HCT116 (cell line): ENCODE measurements at regions not wholly inside any gene's neighbourhood (a gene's known extent, or its start where the extent isn't known, plus 50 kb on each side); places are given as distances from the start of the nearest gene placed in this dataset.

Experiments used
- ATAC-seq: fragments of 200-7000 bp; cut with Tn5 transposase; 2 replicates; pipeline ENCODE4 v1.9.1; 2020; ENCODE audit warnings: mild to moderate bottlenecking, moderate library complexity
- BruUV-seq: library from RNA; stranded (reverse); fragments of 400-500 nt; replicated peaks from 2 replicates; lab custom pipeline; 2021; lab: Mats Ljungman, UMichigan
- CTCF ChIA-PET: fragments of 300-600 bp; sonication (Branson Sonifier 250); formaldehyde crosslinking; loops from one replicate; lab custom pipeline; 2021; ENCODE audit warnings: antibody characterized with exemption; lab: Charles Lee
- POLR2A ChIA-PET: fragments of 300-600, 350-600 bp; sonication (Branson Sonifier 250); formaldehyde crosslinking; loops from one replicate; lab custom pipeline; 2021; ENCODE audit warnings: antibody characterized with exemption; lab: Charles Lee
- RAD21 ChIA-PET, 2 experiments: fragments of 300-600 bp; sonication (Branson Sonifier 250); formaldehyde crosslinking; loops; one replicate each; lab custom pipeline; 2023; ENCODE audit warnings: low total read pairs in 2 of 2; ENCODE audit not compliant: uncharacterized antibody in 2 of 2, unreplicated experiment in 2 of 2, low non-redundant PET in 1 of 2; lab: Charles Lee
- DNase-seq: peaks from one replicate; pipeline ENCODE4 v3.0.0-alpha.2; 2010; ENCODE audit warnings: low read depth, low spot score
- H2AFZ ChIP-seq: fragments of 200-600 bp; shearing (Covaris generic), sonication (generic); 2 replicates; pipeline ENCODE4 v1.6.1; 2017; ENCODE audit warnings: low read depth, mixed run types, mixed read lengths, antibody characterized with exemption, low read length; ENCODE audit not compliant: poor library complexity, severe bottlenecking
- H3K27ac ChIP-seq: 2 replicates; pipeline ENCODE4 v1.5.1; 2012; ENCODE audit warnings: low read depth, low read length
- H3K27me3 ChIP-seq: fragments of 200-600 bp; sonication (generic); 2 replicates; pipeline ENCODE4 v1.6.1; 2016; ENCODE audit warnings: mixed run types, low read length, mixed read lengths; ENCODE audit not compliant: insufficient read depth
- H3K36me3 ChIP-seq, 2 experiments: fragments of 200-500 bp in 1 of 2; fragments of 200-600 bp in 1 of 2; sonication (Bioruptor generic) in 1 of 2; sonication (generic) in 1 of 2; 2 replicates each; pipeline versions ENCODE4 v1.5.1 to v1.6.1; 2014 to 2016; ENCODE audit warnings: low read length in 2 of 2, inconsistent platforms in 1 of 2, mixed read lengths in 1 of 2, mixed run types in 1 of 2; ENCODE audit not compliant: insufficient read depth in 2 of 2, control insufficient read depth in 1 of 2
- H3K4me1 ChIP-seq, 2 experiments: fragments of 200-600 bp in 1 of 2; sonication (generic) in 1 of 2; 2 replicates each; pipeline versions ENCODE4 v1.5.1 to v1.6.1; 2012 to 2017; ENCODE audit warnings: low read length in 2 of 2, inconsistent platforms in 1 of 2, mild to moderate bottlenecking in 1 of 2, mixed read lengths in 1 of 2, mixed run types in 1 of 2, moderate library complexity in 1 of 2; ENCODE audit not compliant: insufficient read depth in 2 of 2, control insufficient read depth in 1 of 2
- H3K4me2 ChIP-seq: fragments of 200-600 bp; sonication (generic); 2 replicates; pipeline ENCODE4 v1.6.1; 2017; ENCODE audit warnings: mixed run types, low read length, mixed read lengths
- H3K4me3 ChIP-seq, 2 experiments: fragments of 200-600 bp in 1 of 2; sonication (generic) in 1 of 2; replicated peaks in 1 of 2; 2 replicates each; pipeline ENCODE4 v1.5.1; 2011 to 2016; ENCODE audit warnings: low read length in 2 of 2, control low read depth in 1 of 2, low read depth in 1 of 2, mild to moderate bottlenecking in 1 of 2, mixed read lengths in 1 of 2, mixed run types in 1 of 2
- H3K79me2 ChIP-seq: fragments of 200-600 bp; sonication (generic); 2 replicates; pipeline ENCODE4 v1.6.1; 2017; ENCODE audit warnings: mild to moderate bottlenecking, mixed run types, low read length, moderate library complexity, mixed read lengths; ENCODE audit not compliant: insufficient read depth
- H3K9ac ChIP-seq: fragments of 200-600 bp; sonication (generic); 2 replicates; pipeline ENCODE4 v1.6.1; 2016; ENCODE audit warnings: low read length, mixed read lengths
- H3K9me2 ChIP-seq: fragments of 200-600 bp; sonication (generic), shearing (Covaris generic); 2 replicates; pipeline ENCODE4 v1.6.1; 2017; ENCODE audit warnings: mixed run types, mild to moderate bottlenecking, moderate library complexity; ENCODE audit not compliant: insufficient read depth
- H3K9me3 ChIP-seq, 2 experiments: fragments of 200-500 bp in 1 of 2; fragments of 200-600 bp in 1 of 2; sonication (Bioruptor generic) in 1 of 2; sonication (generic) in 1 of 2; 2 replicates each; pipeline ENCODE4 v1.6.1; 2014 to 2017; ENCODE audit warnings: low read length in 2 of 2, mixed read lengths in 2 of 2, inconsistent platforms in 1 of 2, low read depth in 1 of 2, mild to moderate bottlenecking in 1 of 2, mixed run types in 1 of 2, moderate library complexity in 1 of 2; ENCODE audit not compliant: control insufficient read depth in 1 of 2, insufficient read depth in 1 of 2
- H4K20me1 ChIP-seq: fragments of 200-600 bp; sonication (generic), shearing (Covaris generic); 2 replicates; pipeline ENCODE4 v1.6.1; 2017; ENCODE audit warnings: mixed run types, mild to moderate bottlenecking, moderate library complexity; ENCODE audit not compliant: insufficient read depth
- CBX3 ChIP-seq: IDR thresholded peaks from 2 replicates; pipeline ENCODE4 v1.6.1; 2012; ENCODE audit warnings: low read depth
- EGR1 ChIP-seq: IDR thresholded peaks from 2 replicates; pipeline ENCODE4 v1.6.1; 2012; ENCODE audit warnings: low read depth
- EZH2 ChIP-seq: fragments of 200-600 bp; sonication (generic); IDR thresholded peaks from 2 replicates; pipeline ENCODE4 v1.6.1; 2017; ENCODE audit warnings: antibody characterized with exemption, mixed run types
- EZH2phosphoT487 ChIP-seq: fragments of 200-600 bp; IDR thresholded peaks from 2 replicates; pipeline ENCODE4 v1.6.1; 2018; ENCODE audit warnings: antibody characterized with exemption, borderline replicate concordance
- FOSL1 ChIP-seq: IDR thresholded peaks from 2 replicates; pipeline ENCODE4 v1.6.1; 2012; ENCODE audit warnings: low read depth
- JUND ChIP-seq: IDR thresholded peaks from 2 replicates; pipeline ENCODE4 v1.6.1; 2012
- POLR2A ChIP-seq: IDR thresholded peaks from 2 replicates; pipeline ENCODE4 v1.7.0; 2011; ENCODE audit warnings: borderline replicate concordance; ENCODE audit not compliant: insufficient read depth, insufficient read length; ENCODE audit errors: extremely low read depth
- POLR2AphosphoS5 ChIP-seq: IDR thresholded peaks from 2 replicates; pipeline ENCODE4 v1.6.1; 2011; ENCODE audit warnings: mild to moderate bottlenecking, low read depth, low read length, moderate library complexity
- SP1 ChIP-seq: IDR thresholded peaks from 2 replicates; pipeline ENCODE4 v1.6.1; 2012; ENCODE audit warnings: low read depth
- SRF ChIP-seq: IDR thresholded peaks from 2 replicates; pipeline ENCODE4 v1.6.1; 2012; ENCODE audit warnings: low read depth
- TCF7L2 ChIP-seq: IDR thresholded peaks from 2 replicates; pipeline ENCODE4 v1.7.0; 2011; ENCODE audit warnings: borderline replicate concordance, inconsistent platforms; ENCODE audit not compliant: insufficient read depth, insufficient read length; ENCODE audit errors: extremely low read depth
- ZBTB33 ChIP-seq: IDR thresholded peaks from 2 replicates; pipeline ENCODE4 v1.6.1; 2011; ENCODE audit warnings: mild to moderate bottlenecking, low read length, moderate library complexity; ENCODE audit not compliant: insufficient replicate concordance; ENCODE audit errors: extremely low read depth
- ZFX ChIP-seq: fragments of 450-650 bp; IDR thresholded peaks from 2 replicates; pipeline ENCODE4 v1.6.1; 2017
- ZNF274 ChIP-seq: fragments of 200-500 bp; sonication (Bioruptor generic); IDR thresholded peaks from 2 replicates; pipeline ENCODE4 v1.6.1; 2014; ENCODE audit warnings: mild to moderate bottlenecking, low read depth, low read length, inconsistent platforms
- intact Hi-C: fragments of 100-400 bp; cut with micrococcal nuclease; formaldehyde crosslinking; loops from 2 replicates; pipeline ENCODE4 v1.10.0; 2022
- TF ChIP-seq, protein P1 (sequence below): IDR thresholded peaks from 2 replicates; pipeline ENCODE4 v1.6.1; 2012
- TF ChIP-seq, protein P2 (sequence below): IDR thresholded peaks from 2 replicates; pipeline ENCODE4 v1.6.1; 2012; ENCODE audit warnings: low read depth

- no peaks in the 10 kb centered on the region for H3K9me2 ChIP-seq
- H4K20me1 ChIP-seq = no peaks in the 10 kb centered on the region
- POLR2A ChIA-PET = no interaction called here
- no peaks in the 10 kb centered on the region; a peak in 1 of 4 replicates for H3K4me1 ChIP-seq
- no peaks in the 10 kb centered on the region for H3K27me3 ChIP-seq
- no peak overlapping the region for H3K9ac ChIP-seq
- CTCF ChIA-PET = no interaction called here
- TF ChIP-seq, protein P1, sequence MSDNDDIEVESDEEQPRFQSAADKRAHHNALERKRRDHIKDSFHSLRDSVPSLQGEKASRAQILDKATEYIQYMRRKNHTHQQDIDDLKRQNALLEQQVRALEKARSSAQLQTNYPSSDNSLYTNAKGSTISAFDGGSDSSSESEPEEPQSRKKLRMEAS = no peak
- no peak for TF ChIP-seq CBX3
- no peak for TF ChIP-seq JUND
- TF ChIP-seq POLR2AphosphoS5 = no peak
- no peak for TF ChIP-seq POLR2A
- TF ChIP-seq ZBTB33 = no peak
- TF ChIP-seq EGR1 = no peak
- TF ChIP-seq EZH2phosphoT487 = no peak
- no peak for TF ChIP-seq ZNF274
- no peak for TF ChIP-seq ZFX
- TF ChIP-seq SRF = no peak
- TF ChIP-seq EZH2 = no peak
- TF ChIP-seq, protein P2, sequence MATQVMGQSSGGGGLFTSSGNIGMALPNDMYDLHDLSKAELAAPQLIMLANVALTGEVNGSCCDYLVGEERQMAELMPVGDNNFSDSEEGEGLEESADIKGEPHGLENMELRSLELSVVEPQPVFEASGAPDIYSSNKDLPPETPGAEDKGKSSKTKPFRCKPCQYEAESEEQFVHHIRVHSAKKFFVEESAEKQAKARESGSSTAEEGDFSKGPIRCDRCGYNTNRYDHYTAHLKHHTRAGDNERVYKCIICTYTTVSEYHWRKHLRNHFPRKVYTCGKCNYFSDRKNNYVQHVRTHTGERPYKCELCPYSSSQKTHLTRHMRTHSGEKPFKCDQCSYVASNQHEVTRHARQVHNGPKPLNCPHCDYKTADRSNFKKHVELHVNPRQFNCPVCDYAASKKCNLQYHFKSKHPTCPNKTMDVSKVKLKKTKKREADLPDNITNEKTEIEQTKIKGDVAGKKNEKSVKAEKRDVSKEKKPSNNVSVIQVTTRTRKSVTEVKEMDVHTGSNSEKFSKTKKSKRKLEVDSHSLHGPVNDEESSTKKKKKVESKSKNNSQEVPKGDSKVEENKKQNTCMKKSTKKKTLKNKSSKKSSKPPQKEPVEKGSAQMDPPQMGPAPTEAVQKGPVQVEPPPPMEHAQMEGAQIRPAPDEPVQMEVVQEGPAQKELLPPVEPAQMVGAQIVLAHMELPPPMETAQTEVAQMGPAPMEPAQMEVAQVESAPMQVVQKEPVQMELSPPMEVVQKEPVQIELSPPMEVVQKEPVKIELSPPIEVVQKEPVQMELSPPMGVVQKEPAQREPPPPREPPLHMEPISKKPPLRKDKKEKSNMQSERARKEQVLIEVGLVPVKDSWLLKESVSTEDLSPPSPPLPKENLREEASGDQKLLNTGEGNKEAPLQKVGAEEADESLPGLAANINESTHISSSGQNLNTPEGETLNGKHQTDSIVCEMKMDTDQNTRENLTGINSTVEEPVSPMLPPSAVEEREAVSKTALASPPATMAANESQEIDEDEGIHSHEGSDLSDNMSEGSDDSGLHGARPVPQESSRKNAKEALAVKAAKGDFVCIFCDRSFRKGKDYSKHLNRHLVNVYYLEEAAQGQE = no peak
- TF ChIP-seq TCF7L2 = no peak
- no peak for TF ChIP-seq SP1
- TF ChIP-seq FOSL1 = no peak
- TF ChIP-seq, all 23 proteins: peak for 0
- no peaks in the 10 kb centered on the region for H3K79me2 ChIP-seq
- DNase-seq (no peak), ATAC-seq (no peak)
- no peak overlapping the region for H3K4me3 ChIP-seq
- no peaks in the 10 kb centered on the region for H3K9me3 ChIP-seq
- H3K4me2 ChIP-seq = no peak overlapping the region
- no TSS peak for BruUV-seq
- intact Hi-C loops = no loop called here
- H3K27ac ChIP-seq = no peak overlapping the region
- RAD21 ChIA-PET = no interaction called here
- no peaks in the 10 kb centered on the region for H3K36me3 ChIP-seq
- H2AFZ ChIP-seq = no peak overlapping the region
Observed at GRCh38 chr2:220887876-220888275, 684.2 kb downstream of the EPHA4 start.
